Kidney tubule cell (primary cell): ENCODE measurements at regions not wholly inside any gene's neighbourhood (a gene's known extent, or its start where the extent isn't known, plus 50 kb on each side); places are given as distances from the start of the nearest gene placed in this dataset.
A peak's percentile ranks its signal among the peaks of the same experiment; 100 is the strongest.

Source experiments
- DNase-seq: peaks from one replicate; pipeline ENCODE4 v3.0.0-alpha.2; 2018; ENCODE audit warnings: low spot score

DNA sequence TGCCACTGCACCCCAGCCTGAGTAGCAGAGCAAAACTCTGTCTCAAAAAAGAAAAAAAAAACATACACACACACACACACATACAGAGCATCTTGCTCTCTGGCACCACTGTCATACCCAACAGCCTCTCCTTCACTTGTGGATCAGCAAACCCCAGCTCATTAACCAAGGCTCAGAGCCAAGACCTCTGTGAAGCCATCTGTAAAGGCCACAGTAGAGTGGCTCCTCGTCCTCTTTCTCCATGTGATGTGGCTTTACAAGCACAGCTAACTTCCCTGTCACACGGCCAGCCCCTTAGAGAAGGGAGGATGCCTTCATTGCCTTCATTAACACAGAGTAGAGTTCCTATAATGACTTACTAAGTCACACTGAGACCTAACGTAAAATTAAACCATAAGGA, 62.7 kb upstream of the LSM14A start:
- peak; percentile 45 for DNase-seq

DNA sequence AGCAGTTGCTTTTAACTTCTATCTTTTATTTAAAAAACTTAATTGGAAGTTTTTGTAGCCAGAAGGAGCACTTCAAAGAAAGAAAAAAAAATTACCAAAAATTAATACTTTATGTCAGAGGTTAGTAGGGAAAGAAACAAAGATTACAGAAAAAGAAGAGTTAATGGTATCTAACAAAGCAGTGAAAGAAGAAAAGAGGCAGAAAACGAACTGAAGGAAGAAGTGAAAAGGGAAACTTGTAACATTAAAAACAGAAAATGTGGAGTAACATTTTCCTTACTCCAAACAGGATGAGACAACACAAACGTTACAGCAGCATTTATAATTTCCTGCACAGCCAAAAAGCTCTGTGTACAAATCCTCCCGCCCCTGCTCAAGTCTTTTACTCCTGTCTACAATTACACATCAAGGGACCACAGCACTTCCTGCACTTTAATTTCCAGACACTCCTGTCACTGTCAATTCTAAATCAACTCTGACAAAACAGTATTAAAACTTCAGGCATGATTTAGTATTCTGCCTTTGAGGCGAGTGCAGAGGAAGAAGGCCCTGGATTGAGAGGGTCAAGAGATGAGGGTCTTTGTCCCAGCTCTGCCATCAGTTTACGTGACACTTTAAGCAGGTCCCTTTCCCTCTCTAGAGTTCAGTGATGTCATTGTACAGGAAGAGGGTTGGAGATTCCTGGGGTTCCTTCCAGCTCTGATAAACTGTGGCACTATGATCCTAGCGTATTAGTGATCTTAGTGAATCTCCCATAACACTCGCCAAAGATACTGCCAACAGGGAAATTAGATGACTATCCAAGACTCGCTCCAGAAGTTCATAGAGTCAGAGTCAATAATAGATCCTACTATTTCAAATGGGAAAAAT, 53.2 kb upstream of the LSM14A start:
- no peak for DNase-seq

DNA sequence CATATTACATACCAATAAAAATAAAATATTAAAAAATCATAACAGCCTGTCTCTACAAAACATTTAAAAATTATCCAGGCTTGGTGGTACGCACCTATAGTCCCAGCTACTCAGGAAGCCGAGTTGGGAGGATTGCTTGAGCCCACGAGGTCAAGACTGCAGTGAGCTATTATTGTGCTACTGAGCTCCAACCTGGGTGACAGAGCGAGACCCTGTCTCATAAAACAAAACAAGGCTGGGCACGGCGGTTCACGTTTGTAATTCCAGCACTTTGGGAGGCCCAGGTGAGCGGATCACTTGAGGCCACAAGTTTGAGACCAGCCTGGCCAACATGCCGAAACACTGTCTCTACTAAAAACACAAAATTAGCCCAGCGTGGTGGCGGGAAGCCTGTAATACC, 52.2 kb upstream of the LSM14A start:
- DNase-seq: no peak

DNA sequence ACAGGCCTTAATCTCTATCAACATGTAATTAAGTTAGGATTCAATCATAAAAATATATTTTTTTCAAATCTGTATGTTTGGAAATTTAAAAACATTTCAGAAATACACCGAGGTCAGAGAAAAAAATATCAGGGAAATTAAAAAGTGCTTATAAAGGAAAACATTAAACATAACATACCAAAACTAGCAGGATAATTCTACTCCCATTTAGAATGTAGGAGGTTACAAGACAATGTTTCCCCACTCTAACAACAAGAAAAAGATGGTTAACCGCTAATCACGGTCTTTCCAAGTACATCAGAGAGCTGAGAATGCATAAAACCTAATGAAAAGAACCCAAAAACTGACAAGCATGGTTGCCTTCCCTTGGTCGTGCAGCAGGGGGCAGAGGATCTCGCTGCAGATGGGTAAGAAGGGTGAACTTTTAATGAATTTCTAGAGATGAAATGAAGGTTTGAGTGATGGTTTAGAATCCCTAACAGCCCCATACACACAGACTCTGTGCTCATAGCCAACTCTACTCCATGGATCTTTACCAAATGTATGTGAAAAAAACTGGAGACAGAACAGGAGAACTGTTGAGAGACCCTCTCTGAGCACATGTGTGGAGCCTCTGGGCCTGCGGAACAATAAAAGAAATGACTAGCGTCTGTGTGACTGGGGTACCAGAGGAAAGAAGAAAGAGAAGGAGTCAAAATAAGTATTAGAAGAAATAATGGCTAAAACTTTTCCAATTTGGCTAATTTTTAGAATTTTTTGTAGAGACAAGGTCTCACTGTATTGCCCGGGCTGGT, 51.3 kb upstream of the LSM14A start:
- peak; percentile 41 for DNase-seq
